KMS-11 (cell line): ENCODE measurements at regions not wholly inside any gene's neighbourhood (a gene's known extent, or its start where the extent isn't known, plus 50 kb on each side); places are given as distances from the start of the nearest gene placed in this dataset.

Source experiments
- H2AFZ ChIP-seq: fragments of 200-600 bp; sonication (generic); 2 replicates; pipeline ENCODE4 v1.6.1; 2016; ENCODE audit warnings: antibody characterized with exemption, mixed run types, low read depth
- H3K27ac ChIP-seq: fragments of 200-600 bp; sonication (generic); 2 replicates; pipeline ENCODE4 v1.6.1; 2016; ENCODE audit warnings: mild to moderate bottlenecking, mixed run types
- H3K27me3 ChIP-seq: fragments of 200-600 bp; sonication (generic); 2 replicates; pipeline ENCODE4 v1.6.1; 2017; ENCODE audit warnings: mild to moderate bottlenecking, low read depth, mixed run types, moderate library complexity; ENCODE audit not compliant: insufficient read depth
- H3K36me3 ChIP-seq: fragments of 200-600 bp; sonication (generic); 2 replicates; pipeline ENCODE4 v1.6.1; 2017; ENCODE audit warnings: mild to moderate bottlenecking, mixed run types; ENCODE audit not compliant: insufficient read depth
- H3K4me1 ChIP-seq: fragments of 200-600 bp; sonication (generic); 2 replicates; pipeline ENCODE4 v1.6.1; 2016; ENCODE audit warnings: mild to moderate bottlenecking, low read depth, mixed run types; ENCODE audit not compliant: poor library complexity, severe bottlenecking
- H3K4me2 ChIP-seq: fragments of 200-600 bp; sonication (generic); 2 replicates; pipeline ENCODE4 v1.7.0; 2016; ENCODE audit warnings: mild to moderate bottlenecking, mixed run types
- H3K4me3 ChIP-seq: fragments of 200-600 bp; sonication (generic); IDR thresholded peaks from 2 replicates; pipeline ENCODE4 v1.6.1; 2017; ENCODE audit warnings: low read depth, low read length, mixed read lengths; ENCODE audit not compliant: insufficient read depth
- H3K79me2 ChIP-seq: fragments of 200-600 bp; sonication (generic); 2 replicates; pipeline ENCODE4 v1.6.1; 2016; ENCODE audit warnings: low read depth, mixed run types; ENCODE audit not compliant: insufficient read depth
- H3K9ac ChIP-seq: fragments of 200-600 bp; sonication (generic); 2 replicates; pipeline ENCODE4 v1.6.1; 2016; ENCODE audit warnings: mild to moderate bottlenecking, mixed run types
- H4K20me1 ChIP-seq: fragments of 200-600 bp; sonication (generic); 2 replicates; pipeline ENCODE4 v1.6.1; 2016; ENCODE audit warnings: mild to moderate bottlenecking, mixed run types; ENCODE audit not compliant: insufficient read depth
- CTCF ChIP-seq: fragments of 200-600 bp; sonication (generic); conservative IDR thresholded peaks from 2 replicates; pipeline ENCODE4 v1.6.1; 2017; ENCODE audit warnings: low read depth, mild to moderate bottlenecking, antibody characterized with exemption, low read length, moderate library complexity, mixed read lengths

- Histone ChIP-seq H3K27me3 (no peaks in the 10 kb centered on the region), H3K36me3 (no peaks in the 10 kb centered on the region), H3K4me2 (no peak overlapping the region), H2AFZ (no peak overlapping the region), H3K9ac (no peak overlapping the region), H3K27ac (no peak overlapping the region), H3K79me2 (no peaks in the 10 kb centered on the region), H3K4me3 (no peak overlapping the region), H4K20me1 (no peaks in the 10 kb centered on the region), H3K4me1 (no peaks in the 10 kb centered on the region)
- TF ChIP-seq CTCF, result no peak
Observed at GRCh38 chr12:125835852-125836251, 770.6 kb downstream of the AACS start.

- H2AFZ ChIP-seq, result no peak overlapping the region
- no peaks in the 10 kb centered on the region for H3K79me2 ChIP-seq
- no peaks in the 10 kb centered on the region for H3K4me1 ChIP-seq
- H3K9ac ChIP-seq, result no peak overlapping the region
- TF ChIP-seq CTCF, result no peak
- no peak overlapping the region for H3K4me3 ChIP-seq
- H4K20me1 ChIP-seq, result no peaks in the 10 kb centered on the region
- no peak overlapping the region for H3K4me2 ChIP-seq
- no peak overlapping the region for H3K27ac ChIP-seq
- H3K27me3 ChIP-seq, result no peaks in the 10 kb centered on the region
- no peaks in the 10 kb centered on the region for H3K36me3 ChIP-seq
Observed at GRCh38 chr12:125836647-125837046, 771.4 kb downstream of the AACS start.

- Histone ChIP-seq H2AFZ (no peak overlapping the region), H3K27ac (no peak overlapping the region), H3K4me3 (no peak overlapping the region), H3K9ac (no peak overlapping the region), H3K36me3 (no peaks in the 10 kb centered on the region), H4K20me1 (no peaks in the 10 kb centered on the region), H3K79me2 (no peaks in the 10 kb centered on the region), H3K27me3 (no peaks in the 10 kb centered on the region), H3K4me1 (no peaks in the 10 kb centered on the region), H3K4me2 (no peak overlapping the region)
- TF ChIP-seq CTCF, result no peak
Observed at GRCh38 chr12:125841332-125841731, 776.1 kb downstream of the AACS start.

- H3K79me2 ChIP-seq, result no peaks in the 10 kb centered on the region
- H4K20me1 ChIP-seq, result no peaks in the 10 kb centered on the region
Observed at GRCh38 chr12:125852116-125852515, 786.9 kb downstream of the AACS start.

More at GRCh38 chr12:125852116-125852515, 786.9 kb downstream of the AACS start:
- H3K4me3 ChIP-seq, result no peak overlapping the region
- no peaks in the 10 kb centered on the region for H3K4me1 ChIP-seq
- H3K27me3 ChIP-seq, result no peaks in the 10 kb centered on the region
- H2AFZ ChIP-seq, result no peak overlapping the region
- H3K27ac ChIP-seq, result no peak overlapping the region
- no peaks in the 10 kb centered on the region for H3K36me3 ChIP-seq
- TF ChIP-seq CTCF, result no peak
- no peak overlapping the region for H3K4me2 ChIP-seq
- H3K9ac ChIP-seq, result no peak overlapping the region
